ENCODE measurements at regions not wholly inside any gene's neighbourhood (a gene's known extent, or its start where the extent isn't known, plus 50 kb on each side); places are given as distances from the start of the nearest gene placed in this dataset.

DNA sequence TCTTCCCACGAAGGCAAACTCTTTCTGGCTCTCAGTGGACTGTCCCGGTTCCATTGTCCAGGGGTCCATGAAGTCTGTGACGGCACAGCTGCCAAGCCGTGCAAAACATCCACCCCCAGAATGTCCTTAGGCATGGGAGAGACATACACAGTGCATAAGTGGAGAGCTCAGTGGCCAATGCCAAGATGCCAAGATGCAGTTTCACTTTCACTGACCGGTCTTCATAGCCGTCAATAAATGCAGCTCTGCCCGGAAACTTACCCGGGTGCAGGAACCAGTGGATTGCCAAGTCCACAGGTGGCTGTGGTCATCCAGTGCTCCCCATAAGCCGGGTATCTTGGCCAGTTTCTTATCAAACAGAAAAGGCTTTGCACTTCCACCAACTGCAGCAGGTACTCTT lies 162.3 kb downstream of the PTCSC3 start:
- no peak for DNase-seq (ENCODE audit: low spot score)
- Mint-ChIP-seq H3K4me3 (ENCODE audit: unreplicated experiment) (no peak overlapping the region), H3K36me3 (ENCODE audit: low read depth) (no peaks in the 10 kb centered on the region), H3K4me1 (ENCODE audit: low read depth) (no peaks in the 10 kb centered on the region), H3K9me3 (ENCODE audit: low read depth) (no peaks in the 10 kb centered on the region), H3K27ac (ENCODE audit: unreplicated experiment) (no peak overlapping the region), H3K27me3 (ENCODE audit: low read depth) (peaks cover 19% of the 10 kb centered on the region)
- TF ChIP-seq, protein P1, sequence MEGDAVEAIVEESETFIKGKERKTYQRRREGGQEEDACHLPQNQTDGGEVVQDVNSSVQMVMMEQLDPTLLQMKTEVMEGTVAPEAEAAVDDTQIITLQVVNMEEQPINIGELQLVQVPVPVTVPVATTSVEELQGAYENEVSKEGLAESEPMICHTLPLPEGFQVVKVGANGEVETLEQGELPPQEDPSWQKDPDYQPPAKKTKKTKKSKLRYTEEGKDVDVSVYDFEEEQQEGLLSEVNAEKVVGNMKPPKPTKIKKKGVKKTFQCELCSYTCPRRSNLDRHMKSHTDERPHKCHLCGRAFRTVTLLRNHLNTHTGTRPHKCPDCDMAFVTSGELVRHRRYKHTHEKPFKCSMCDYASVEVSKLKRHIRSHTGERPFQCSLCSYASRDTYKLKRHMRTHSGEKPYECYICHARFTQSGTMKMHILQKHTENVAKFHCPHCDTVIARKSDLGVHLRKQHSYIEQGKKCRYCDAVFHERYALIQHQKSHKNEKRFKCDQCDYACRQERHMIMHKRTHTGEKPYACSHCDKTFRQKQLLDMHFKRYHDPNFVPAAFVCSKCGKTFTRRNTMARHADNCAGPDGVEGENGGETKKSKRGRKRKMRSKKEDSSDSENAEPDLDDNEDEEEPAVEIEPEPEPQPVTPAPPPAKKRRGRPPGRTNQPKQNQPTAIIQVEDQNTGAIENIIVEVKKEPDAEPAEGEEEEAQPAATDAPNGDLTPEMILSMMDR (IDR thresholded peaks at IDR 0.05), result no peak

DNA sequence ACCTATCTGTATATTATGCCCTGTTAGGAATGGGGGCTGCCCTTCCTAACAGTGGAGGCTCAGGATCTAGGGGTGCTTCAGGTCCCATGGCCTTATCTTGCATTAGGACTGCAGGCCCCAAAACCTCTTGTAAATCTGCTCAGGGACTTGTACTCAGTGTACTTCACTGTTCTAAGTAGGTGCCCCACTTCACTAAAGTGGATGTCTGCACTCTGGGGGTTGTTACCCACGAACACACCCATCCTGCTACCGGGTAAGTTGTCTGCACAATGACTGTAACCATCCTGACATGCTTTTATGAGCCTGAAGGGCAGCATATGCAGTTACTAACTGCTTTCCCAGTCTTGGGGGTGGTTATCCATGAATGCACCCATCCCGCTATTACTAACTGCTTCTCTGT lies 163.0 kb downstream of the PTCSC3 start:
- H3K4me1 Mint-ChIP-seq (ENCODE audit: low read depth), result no peaks in the 10 kb centered on the region
- H3K27me3 Mint-ChIP-seq (ENCODE audit: low read depth), result peaks cover 23% of the 10 kb centered on the region
- TF ChIP-seq, protein P1 (IDR thresholded peaks at IDR 0.05), result no peak
- H3K27ac Mint-ChIP-seq (ENCODE audit: unreplicated experiment), result no peak overlapping the region
- H3K9me3 Mint-ChIP-seq (ENCODE audit: low read depth), result no peaks in the 10 kb centered on the region
- no peaks in the 10 kb centered on the region for H3K36me3 Mint-ChIP-seq (ENCODE audit: low read depth)
- DNase-seq (ENCODE audit: low spot score), result no peak
- H3K4me3 Mint-ChIP-seq (ENCODE audit: unreplicated experiment), result no peak overlapping the region

DNA sequence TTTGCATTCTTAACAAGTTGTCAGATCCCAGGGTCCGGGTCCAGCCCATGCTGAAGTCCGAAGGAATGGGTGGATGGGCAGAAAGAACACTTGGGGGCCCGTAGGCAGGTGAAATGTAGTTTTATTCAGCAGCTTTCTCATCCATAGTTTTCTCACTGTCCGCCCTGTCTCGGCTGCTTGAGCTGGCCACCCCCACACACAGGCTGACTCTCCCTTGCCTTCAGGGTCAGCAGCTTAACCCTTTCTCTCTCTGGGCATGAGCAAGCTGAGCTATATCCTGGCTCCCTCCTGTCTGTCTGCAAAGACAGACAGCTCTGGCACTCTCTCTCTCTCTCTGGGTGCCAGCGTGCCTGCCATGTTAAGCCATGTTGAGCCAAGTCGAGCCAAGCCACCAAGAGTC lies 163.9 kb downstream of the PTCSC3 start:
- Mint-ChIP-seq H3K4me1 (ENCODE audit: low read depth) (no peaks in the 10 kb centered on the region), H3K27me3 (ENCODE audit: low read depth) (peaks cover 25% of the 10 kb centered on the region), H3K9me3 (ENCODE audit: low read depth) (no peaks in the 10 kb centered on the region), H3K27ac (ENCODE audit: unreplicated experiment) (no peak overlapping the region), H3K36me3 (ENCODE audit: low read depth) (no peaks in the 10 kb centered on the region), H3K4me3 (ENCODE audit: unreplicated experiment) (no peak overlapping the region)
- DNase-seq (ENCODE audit: low spot score), result no peak
- TF ChIP-seq, protein P1 (IDR thresholded peaks at IDR 0.05), result no peak

DNA sequence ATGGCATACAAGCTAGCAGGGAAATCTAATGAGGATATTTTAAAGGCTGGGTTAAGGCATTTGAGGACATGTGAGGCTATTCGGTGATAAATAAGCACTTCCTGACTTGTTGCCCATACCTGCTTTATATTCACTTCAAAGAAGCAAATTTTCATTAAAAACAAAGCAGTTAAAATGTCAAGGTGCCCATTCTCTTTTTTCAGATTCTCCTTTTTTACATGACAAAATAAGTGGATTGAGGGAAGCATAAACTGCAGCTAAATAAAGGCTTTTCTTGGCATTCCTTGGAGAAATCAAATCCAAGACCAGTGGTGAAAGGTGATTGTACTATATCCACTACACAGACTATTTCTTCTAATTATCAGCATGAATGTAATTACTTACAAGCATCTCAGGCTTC lies 166.9 kb downstream of the PTCSC3 start:
- no peaks in the 10 kb centered on the region for H3K36me3 Mint-ChIP-seq (ENCODE audit: low read depth)
- no peaks in the 10 kb centered on the region for H3K4me1 Mint-ChIP-seq (ENCODE audit: low read depth)
- TF ChIP-seq, protein P1 (IDR thresholded peaks at IDR 0.05), result no peak
- DNase-seq (ENCODE audit: low spot score), result no peak
- H3K27ac Mint-ChIP-seq (ENCODE audit: unreplicated experiment), result no peak overlapping the region
- H3K9me3 Mint-ChIP-seq (ENCODE audit: low read depth), result no peaks in the 10 kb centered on the region
- H3K4me3 Mint-ChIP-seq (ENCODE audit: unreplicated experiment), result no peak overlapping the region
- H3K27me3 Mint-ChIP-seq (ENCODE audit: low read depth), result peaks cover 35% of the 10 kb centered on the region

DNA sequence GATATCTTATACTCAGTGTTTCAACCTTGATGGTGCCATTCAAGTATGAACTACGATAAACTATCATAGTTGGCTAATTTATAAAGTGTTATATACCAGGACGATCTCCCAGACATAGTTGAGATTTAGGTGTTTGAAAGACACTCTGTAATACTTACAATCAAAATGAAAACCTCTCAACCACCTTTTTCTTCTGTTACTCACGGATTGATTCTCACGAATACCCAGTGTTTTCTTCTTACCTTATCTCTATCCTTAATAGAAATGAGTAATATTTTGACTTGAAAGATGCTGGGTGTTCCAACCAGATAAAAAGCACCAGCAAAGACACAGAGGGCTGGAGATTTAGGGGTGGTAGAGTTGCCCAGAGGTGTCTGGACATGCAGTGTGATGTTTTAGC lies 169.9 kb downstream of the PTCSC3 start:
- no peaks in the 10 kb centered on the region for H3K4me1 Mint-ChIP-seq (ENCODE audit: low read depth)

More for the DNA sequence above, 169.9 kb downstream of the PTCSC3 start:
- Mint-ChIP-seq H3K27me3 (ENCODE audit: low read depth) (peaks cover 29% of the 10 kb centered on the region), H3K9me3 (ENCODE audit: low read depth) (no peaks in the 10 kb centered on the region), H3K27ac (ENCODE audit: unreplicated experiment) (no peak overlapping the region), H3K4me3 (ENCODE audit: unreplicated experiment) (no peak overlapping the region), H3K36me3 (ENCODE audit: low read depth) (no peaks in the 10 kb centered on the region)
- DNase-seq (ENCODE audit: low spot score), result no peak
- TF ChIP-seq, protein P1 (IDR thresholded peaks at IDR 0.05), result no peak
